ENCODE measurements at regions not wholly inside any gene's neighbourhood (a gene's known extent, or its start where the extent isn't known, plus 50 kb on each side); places are given as distances from the start of the nearest gene placed in this dataset.
"Not testable (repeated sequence)": the region's sequence is repeated elsewhere in the genome, so short reads cannot be mapped to it uniquely, and the experiment has no call there.

- WGBS, 2 donors: 68 to 69% methylated on average over 1 of the region's 1 CpG
- no peaks in the 10 kb centered on the region for H3K27me3 ChIP-seq (ENCODE audit: control insufficient read depth in 1 of 2, insufficient read depth in 2 of 2, low read length in 2 of 2)
- H3K4me1 ChIP-seq (ENCODE audit: control insufficient read depth in 2 of 2, insufficient read depth in 2 of 2, low read length in 1 of 2): no peaks in the 10 kb centered on the region
- no peak overlapping the region for H3K27ac ChIP-seq (ENCODE audit: low read depth in 2 of 2, low read length in 1 of 2)
- no peaks in the 10 kb centered on the region for H3K9me3 ChIP-seq (ENCODE audit: control insufficient read depth in 2 of 2, insufficient read depth in 1 of 2, low read depth in 1 of 2, low read length in 1 of 2)
- no peak overlapping the region for H3K4me3 ChIP-seq (ENCODE audit: low read depth in 1 of 2, low read length in 2 of 2)
- H3K36me3 ChIP-seq (ENCODE audit: control insufficient read depth in 2 of 2, insufficient read depth in 2 of 2, low read length in 1 of 2): no peaks in the 10 kb centered on the region
Observed at GRCh38 chr9:102445906-102446305, 549.2 kb upstream of the CYLC2 start.

DNA sequence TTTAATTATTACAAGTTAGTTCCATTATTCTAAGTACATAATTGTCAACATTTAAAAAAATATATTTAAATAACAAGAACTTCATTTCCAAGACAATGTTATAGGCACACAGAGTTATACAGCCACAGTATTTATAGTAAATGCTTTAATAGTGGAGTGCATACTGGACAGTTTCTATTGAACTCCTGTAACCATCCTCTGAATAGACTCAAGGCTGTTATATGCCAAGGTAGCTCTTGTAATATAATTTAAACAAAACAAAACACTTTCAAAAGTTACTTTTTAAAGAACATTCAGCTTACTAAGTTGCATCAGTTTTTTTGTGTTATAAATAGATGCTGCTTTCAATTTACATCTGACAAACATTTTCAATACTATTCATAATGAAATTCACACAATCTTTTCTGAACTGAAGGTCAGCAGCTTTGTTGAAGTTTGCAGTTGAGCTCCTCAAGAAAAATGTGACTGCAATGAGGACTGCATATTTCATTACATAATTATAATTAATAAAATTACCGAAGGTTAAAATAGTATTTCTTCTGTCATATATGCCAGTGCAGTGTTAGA is 549.9 kb upstream of the CYLC2 start:
- Histone ChIP-seq H3K4me3 (ENCODE audit: low read depth in 1 of 2, low read length in 2 of 2) (no peak overlapping the region), H3K9me3 (ENCODE audit: control insufficient read depth in 2 of 2, insufficient read depth in 1 of 2, low read depth in 1 of 2, low read length in 1 of 2) (no peaks in the 10 kb centered on the region), H3K36me3 (ENCODE audit: control insufficient read depth in 2 of 2, insufficient read depth in 2 of 2, low read length in 1 of 2) (no peaks in the 10 kb centered on the region), H3K27me3 (ENCODE audit: control insufficient read depth in 1 of 2, insufficient read depth in 2 of 2, low read length in 2 of 2) (no peaks in the 10 kb centered on the region), H3K27ac (ENCODE audit: low read depth in 2 of 2, low read length in 1 of 2) (no peak overlapping the region), H3K4me1 (ENCODE audit: control insufficient read depth in 2 of 2, insufficient read depth in 2 of 2, low read length in 1 of 2) (no peaks in the 10 kb centered on the region)
- 85 to 92% methylated on average over 1 of the region's 1 CpG for WGBS, 2 donors

DNA sequence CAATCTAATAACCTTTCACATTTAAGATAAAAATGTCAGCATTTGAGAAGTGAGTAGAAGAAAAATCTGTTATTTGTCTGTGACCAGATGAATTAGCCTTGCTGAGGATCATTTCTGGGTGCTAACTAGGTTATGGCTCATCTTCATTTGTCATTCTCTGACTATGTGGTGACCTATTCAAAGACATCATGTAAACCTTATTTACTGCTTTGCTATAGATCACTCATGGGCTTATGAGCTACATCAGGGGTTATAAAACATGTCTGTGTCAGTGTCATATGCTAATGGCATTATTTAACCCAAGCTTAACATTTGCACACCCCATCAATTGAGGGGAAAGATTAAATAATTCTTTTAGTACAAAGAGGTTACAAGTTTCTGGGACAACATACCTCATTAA is 555.5 kb upstream of the CYLC2 start:
- Histone ChIP-seq H3K36me3 (ENCODE audit: control insufficient read depth in 2 of 2, insufficient read depth in 2 of 2, low read length in 1 of 2) (no peaks in the 10 kb centered on the region), H3K4me3 (ENCODE audit: low read depth in 1 of 2, low read length in 2 of 2) (no peak overlapping the region), H3K4me1 (ENCODE audit: control insufficient read depth in 2 of 2, insufficient read depth in 2 of 2, low read length in 1 of 2) (no peaks in the 10 kb centered on the region), H3K27ac (ENCODE audit: low read depth in 2 of 2, low read length in 1 of 2) (no peak overlapping the region), H3K9me3 (ENCODE audit: control insufficient read depth in 2 of 2, insufficient read depth in 1 of 2, low read depth in 1 of 2, low read length in 1 of 2) (peaks cover 0 to 2% of the 10 kb centered on the region in 2 donors), H3K27me3 (ENCODE audit: control insufficient read depth in 1 of 2, insufficient read depth in 2 of 2, low read length in 2 of 2) (no peaks in the 10 kb centered on the region)

GRCh38 chr9:102436599-102436998 is 558.5 kb upstream of the CYLC2 start:
- not testable (repeated sequence) for H3K4me3 ChIP-seq (ENCODE audit: low read depth in 1 of 2, low read length in 2 of 2); H3K4me1 ChIP-seq (ENCODE audit: control insufficient read depth in 2 of 2, insufficient read depth in 2 of 2, low read length in 1 of 2); H3K9me3 ChIP-seq (ENCODE audit: control insufficient read depth in 2 of 2, insufficient read depth in 1 of 2, low read depth in 1 of 2, low read length in 1 of 2); H3K36me3 ChIP-seq (ENCODE audit: control insufficient read depth in 2 of 2, insufficient read depth in 2 of 2, low read length in 1 of 2); H3K27ac ChIP-seq (ENCODE audit: low read depth in 2 of 2, low read length in 1 of 2); H3K27me3 ChIP-seq (ENCODE audit: control insufficient read depth in 1 of 2, insufficient read depth in 2 of 2, low read length in 2 of 2)
- 87 to 89% methylated on average over 13 of the region's 13 CpGs for WGBS, 2 donors

GRCh38 chr9:102435427-102435826 is 559.7 kb upstream of the CYLC2 start:
- Histone ChIP-seq H3K9me3 (ENCODE audit: control insufficient read depth in 2 of 2, insufficient read depth in 1 of 2, low read depth in 1 of 2, low read length in 1 of 2) (peaks cover 2% of the 10 kb centered on the region in 2 donors), H3K4me1 (ENCODE audit: control insufficient read depth in 2 of 2, insufficient read depth in 2 of 2, low read length in 1 of 2) (no peaks in the 10 kb centered on the region), H3K4me3 (ENCODE audit: low read depth in 1 of 2, low read length in 2 of 2) (no peak overlapping the region), H3K36me3 (ENCODE audit: control insufficient read depth in 2 of 2, insufficient read depth in 2 of 2, low read length in 1 of 2) (no peaks in the 10 kb centered on the region), H3K27me3 (ENCODE audit: control insufficient read depth in 1 of 2, insufficient read depth in 2 of 2, low read length in 2 of 2) (no peaks in the 10 kb centered on the region), H3K27ac (ENCODE audit: low read depth in 2 of 2, low read length in 1 of 2) (no peak overlapping the region)
- WGBS, 2 donors: 79 to 82% methylated on average over 3 of the region's 3 CpGs

DNA sequence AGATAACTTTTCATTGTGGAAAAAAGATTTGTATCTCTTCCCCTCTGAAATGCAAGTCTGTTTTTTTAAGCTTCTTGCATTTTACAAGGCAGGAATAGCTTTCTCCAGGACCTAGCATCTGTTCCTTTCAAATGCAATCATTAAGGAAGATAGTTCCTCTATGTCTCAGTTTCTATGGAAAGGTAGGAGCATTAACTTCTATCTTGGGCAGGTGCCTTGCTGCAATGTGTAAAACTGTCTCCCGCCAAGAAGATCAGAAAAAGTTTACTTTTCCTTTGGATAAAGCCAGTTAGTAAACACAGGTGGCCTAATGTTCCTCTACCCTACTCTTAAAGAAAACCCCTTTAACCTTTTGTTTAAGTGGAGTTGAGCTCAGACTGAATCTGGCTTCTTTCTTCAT is 560.6 kb upstream of the CYLC2 start:
- Histone ChIP-seq H3K9me3 (ENCODE audit: control insufficient read depth in 2 of 2, insufficient read depth in 1 of 2, low read depth in 1 of 2, low read length in 1 of 2) (peaks cover 2% of the 10 kb centered on the region in 2 donors), H3K36me3 (ENCODE audit: control insufficient read depth in 2 of 2, insufficient read depth in 2 of 2, low read length in 1 of 2) (no peaks in the 10 kb centered on the region), H3K27ac (ENCODE audit: low read depth in 2 of 2, low read length in 1 of 2) (no peak overlapping the region), H3K27me3 (ENCODE audit: control insufficient read depth in 1 of 2, insufficient read depth in 2 of 2, low read length in 2 of 2) (no peaks in the 10 kb centered on the region), H3K4me1 (ENCODE audit: control insufficient read depth in 2 of 2, insufficient read depth in 2 of 2, low read length in 1 of 2) (no peaks in the 10 kb centered on the region), H3K4me3 (ENCODE audit: low read depth in 1 of 2, low read length in 2 of 2) (no peak overlapping the region)
- WGBS, 2 donors: 17 to 26% methylated on average over 1 of the region's 1 CpG

DNA sequence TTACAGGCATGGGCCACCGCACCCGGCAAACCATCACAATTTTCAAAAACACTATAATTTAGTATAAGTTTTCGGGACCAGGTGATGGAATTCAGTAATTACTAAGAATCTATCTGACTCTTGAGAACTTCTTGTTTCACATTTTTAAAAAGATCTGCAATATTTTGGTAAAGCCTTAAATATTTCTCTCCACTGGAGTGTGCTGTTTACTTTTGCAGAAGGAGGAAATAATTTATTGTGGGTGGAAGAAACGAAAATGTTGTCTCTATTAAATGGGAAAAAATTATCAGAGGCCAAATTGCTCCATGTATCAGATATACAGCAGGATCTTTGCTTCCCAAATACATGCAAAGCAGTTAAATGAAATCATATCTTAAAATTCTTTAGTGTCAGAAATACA is 566.8 kb upstream of the CYLC2 start:
- Histone ChIP-seq H3K4me3 (ENCODE audit: low read depth in 1 of 2, low read length in 2 of 2) (no peak overlapping the region), H3K4me1 (ENCODE audit: control insufficient read depth in 2 of 2, insufficient read depth in 2 of 2, low read length in 1 of 2) (no peaks in the 10 kb centered on the region), H3K36me3 (ENCODE audit: control insufficient read depth in 2 of 2, insufficient read depth in 2 of 2, low read length in 1 of 2) (no peaks in the 10 kb centered on the region), H3K27me3 (ENCODE audit: control insufficient read depth in 1 of 2, insufficient read depth in 2 of 2, low read length in 2 of 2) (no peaks in the 10 kb centered on the region), H3K9me3 (ENCODE audit: control insufficient read depth in 2 of 2, insufficient read depth in 1 of 2, low read depth in 1 of 2, low read length in 1 of 2) (no peaks in the 10 kb centered on the region), H3K27ac (ENCODE audit: low read depth in 2 of 2, low read length in 1 of 2) (no peak overlapping the region)
- WGBS, 2 donors: 73 to 74% methylated on average over 4 of the region's 4 CpGs

- 82 to 83% methylated on average over 3 of the region's 3 CpGs for WGBS, 2 donors
- H3K9me3 ChIP-seq (ENCODE audit: control insufficient read depth in 2 of 2, insufficient read depth in 1 of 2, low read depth in 1 of 2, low read length in 1 of 2); H3K27ac ChIP-seq (ENCODE audit: low read depth in 2 of 2, low read length in 1 of 2); H3K4me1 ChIP-seq (ENCODE audit: control insufficient read depth in 2 of 2, insufficient read depth in 2 of 2, low read length in 1 of 2); H3K27me3 ChIP-seq (ENCODE audit: control insufficient read depth in 1 of 2, insufficient read depth in 2 of 2, low read length in 2 of 2); H3K4me3 ChIP-seq (ENCODE audit: low read depth in 1 of 2, low read length in 2 of 2); H3K36me3 ChIP-seq (ENCODE audit: control insufficient read depth in 2 of 2, insufficient read depth in 2 of 2, low read length in 1 of 2): not testable (repeated sequence)
Observed at GRCh38 chr9:102416251-102416650, 578.9 kb upstream of the CYLC2 start.

- H3K4me3 ChIP-seq (ENCODE audit: low read depth in 1 of 2, low read length in 2 of 2): no peak overlapping the region
- H3K4me1 ChIP-seq (ENCODE audit: control insufficient read depth in 2 of 2, insufficient read depth in 2 of 2, low read length in 1 of 2): no peaks in the 10 kb centered on the region
- WGBS, 2 donors: 70 to 71% methylated on average over 5 of the region's 5 CpGs
- H3K27me3 ChIP-seq (ENCODE audit: control insufficient read depth in 1 of 2, insufficient read depth in 2 of 2, low read length in 2 of 2): no peaks in the 10 kb centered on the region
- no peak overlapping the region for H3K27ac ChIP-seq (ENCODE audit: low read depth in 2 of 2, low read length in 1 of 2)
- H3K9me3 ChIP-seq (ENCODE audit: control insufficient read depth in 2 of 2, insufficient read depth in 1 of 2, low read depth in 1 of 2, low read length in 1 of 2): no peaks in the 10 kb centered on the region
- H3K36me3 ChIP-seq (ENCODE audit: control insufficient read depth in 2 of 2, insufficient read depth in 2 of 2, low read length in 1 of 2): no peaks in the 10 kb centered on the region
Observed at GRCh38 chr9:102405218-102405867, 589.8 kb upstream of the CYLC2 start.

DNA sequence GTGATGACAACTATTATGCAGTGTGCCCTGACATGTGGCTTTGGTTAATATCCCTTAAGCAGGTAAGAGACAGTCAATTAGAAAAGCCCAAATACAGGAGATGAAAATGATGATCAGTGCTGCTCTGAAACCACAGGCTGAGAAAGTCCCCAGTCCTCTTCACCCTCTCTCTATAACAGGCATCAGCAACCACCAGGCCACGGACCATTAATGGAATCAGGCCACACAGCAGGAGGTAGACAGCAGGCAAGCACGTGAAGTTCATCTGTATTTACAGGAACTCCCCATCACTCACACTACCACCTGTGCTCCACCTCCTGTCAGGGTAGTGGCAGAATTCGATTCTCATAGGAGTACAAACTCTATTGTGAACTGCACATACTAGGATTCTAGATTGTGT is 591.6 kb upstream of the CYLC2 start:
- no peaks in the 10 kb centered on the region for H3K36me3 ChIP-seq (ENCODE audit: control insufficient read depth in 2 of 2, insufficient read depth in 2 of 2, low read length in 1 of 2)
- no peaks in the 10 kb centered on the region for H3K9me3 ChIP-seq (ENCODE audit: control insufficient read depth in 2 of 2, insufficient read depth in 1 of 2, low read depth in 1 of 2, low read length in 1 of 2)
- no peak overlapping the region for H3K4me3 ChIP-seq (ENCODE audit: low read depth in 1 of 2, low read length in 2 of 2)
- H3K4me1 ChIP-seq (ENCODE audit: control insufficient read depth in 2 of 2, insufficient read depth in 2 of 2, low read length in 1 of 2): no peaks in the 10 kb centered on the region
- no peaks in the 10 kb centered on the region for H3K27me3 ChIP-seq (ENCODE audit: control insufficient read depth in 1 of 2, insufficient read depth in 2 of 2, low read length in 2 of 2)
- no peak overlapping the region for H3K27ac ChIP-seq (ENCODE audit: low read depth in 2 of 2, low read length in 1 of 2)
- WGBS, 2 donors: 62 to 71% methylated on average over 3 of the region's 3 CpGs
